ENCODE measurements at regions not wholly inside any gene's neighbourhood (a gene's known extent, or its start where the extent isn't known, plus 50 kb on each side); places are given as distances from the start of the nearest gene placed in this dataset.
"Not testable (repeated sequence)": the region's sequence is repeated elsewhere in the genome, so short reads cannot be mapped to it uniquely, and the experiment has no call there.

DNA sequence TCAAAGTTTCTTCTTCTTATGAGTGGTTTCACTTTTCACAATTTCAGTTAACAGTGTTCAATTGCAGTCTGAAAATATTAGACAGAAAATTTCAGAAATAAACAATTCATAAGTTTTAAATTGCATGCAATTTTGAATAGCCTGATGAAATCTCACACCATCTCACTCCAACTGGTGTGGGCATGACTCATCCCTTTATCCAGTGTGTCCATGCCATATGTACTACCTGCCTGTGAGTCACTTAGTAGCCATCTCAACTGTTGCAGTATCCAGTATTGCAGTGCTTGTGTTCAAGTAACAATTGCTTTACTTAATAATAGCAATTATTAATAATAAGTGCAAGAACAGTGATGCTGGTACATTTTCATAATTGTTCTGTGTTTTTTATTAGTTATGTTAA is 1202.5 kb downstream of the DSC3 start:
- H4K20me1 ChIP-seq (ENCODE audit: control insufficient read depth, insufficient read depth, low read length, poor library complexity, severe bottlenecking) = no peaks in the 10 kb centered on the region
- Mint-ChIP-seq H3K9me3 (ENCODE audit: insufficient read depth) (peaks cover 3% of the 10 kb centered on the region), H3K27ac (no peak overlapping the region), H3K27me3 (no peaks in the 10 kb centered on the region), H3K4me1 (no peaks in the 10 kb centered on the region), H3K4me3 (no peak overlapping the region)
- no peak overlapping the region for H3K4me3 ChIP-seq (ENCODE audit: control extremely low read depth in 1 of 5, extremely low read depth in 1 of 5, insufficient read depth in 1 of 5, low read depth in 2 of 5, low read length in 4 of 5)
- TF ChIP-seq EZH2 (IDR thresholded peaks at IDR 0.05; ENCODE audit: borderline replicate concordance, insufficient read depth, low read depth, low read length, poor library complexity, severe bottlenecking) (no peak), CTCF (IDR thresholded peaks at IDR 0.05) (no peak)
- H3K9me3 ChIP-seq (ENCODE audit: control extremely low read depth in 1 of 3, control insufficient read depth in 2 of 3, insufficient read depth in 1 of 3, low read length in 2 of 3) = no peaks in the 10 kb centered on the region
- no peak overlapping the region for H3K9ac ChIP-seq (ENCODE audit: low read length)
- no peak overlapping the region for H3K4me2 ChIP-seq (replicated peaks; ENCODE audit: low read depth, low read length, poor library complexity, severe bottlenecking)
- H3K27me3 ChIP-seq (replicated peaks in 1 of 4; ENCODE audit: control extremely low read depth in 1 of 4, control insufficient read depth in 3 of 4, insufficient read depth in 4 of 4, low read length in 3 of 4) = no peaks in the 10 kb centered on the region
- H3K4me1 ChIP-seq (ENCODE audit: control insufficient read depth in 2 of 2, insufficient read depth in 2 of 2, low read length in 2 of 2) = no peaks in the 10 kb centered on the region
- CTCF ChIA-PET = no interaction called here
- no peak overlapping the region for H3K27ac ChIP-seq (ENCODE audit: low read length in 2 of 2)
- POLR2A ChIA-PET = no interaction called here
- intact Hi-C loops (cut with micrococcal nuclease) = no loop called here
- no peak for ATAC-seq (ENCODE audit: low read depth)
- no peak for DNase-seq
- no peaks in the 10 kb centered on the region for H3K79me2 ChIP-seq (ENCODE audit: control insufficient read depth, insufficient read depth, low read length)
- no peak overlapping the region for H2AFZ ChIP-seq (ENCODE audit: insufficient read depth, low read depth, low read length, poor library complexity, severe bottlenecking)
- no peaks in the 10 kb centered on the region for H3K36me3 ChIP-seq (replicated peaks in 1 of 2; ENCODE audit: control extremely low read depth in 1 of 2, control insufficient read depth in 1 of 2, extremely low read depth in 1 of 2, insufficient read depth in 2 of 2, low read length in 1 of 2)

DNA sequence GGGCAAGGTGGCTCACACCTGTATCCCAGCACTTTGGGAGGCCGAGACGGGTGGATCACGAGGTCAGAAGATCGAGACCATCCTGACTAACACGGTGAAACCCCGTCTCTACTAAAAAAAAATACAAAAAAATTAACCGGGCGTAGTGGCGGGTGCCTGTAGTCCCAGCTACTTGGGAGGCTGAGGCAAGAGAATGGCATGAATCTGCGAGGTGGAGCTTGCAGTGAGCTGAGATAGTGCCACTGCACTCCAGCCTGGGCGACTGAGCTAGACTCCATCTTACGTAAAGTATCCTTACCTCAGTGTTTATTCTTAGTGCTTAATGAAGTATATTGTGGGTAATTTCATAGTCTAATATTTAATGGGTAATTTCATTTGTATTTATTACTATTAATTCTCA is 1203.6 kb downstream of the DSC3 start:
- H3K27ac ChIP-seq (ENCODE audit: low read length in 2 of 2); H3K4me3 Mint-ChIP-seq; H3K27ac Mint-ChIP-seq; POLR2A ChIA-PET; ATAC-seq (ENCODE audit: low read depth); H3K79me2 ChIP-seq (ENCODE audit: control insufficient read depth, insufficient read depth, low read length); H3K4me3 ChIP-seq (ENCODE audit: control extremely low read depth in 1 of 5, extremely low read depth in 1 of 5, insufficient read depth in 1 of 5, low read depth in 2 of 5, low read length in 4 of 5); H3K4me2 ChIP-seq (replicated peaks; ENCODE audit: low read depth, low read length, poor library complexity, severe bottlenecking); H3K27me3 Mint-ChIP-seq; H2AFZ ChIP-seq (ENCODE audit: insufficient read depth, low read depth, low read length, poor library complexity, severe bottlenecking); H3K4me1 ChIP-seq (ENCODE audit: control insufficient read depth in 2 of 2, insufficient read depth in 2 of 2, low read length in 2 of 2); H3K4me1 Mint-ChIP-seq; H3K36me3 ChIP-seq (replicated peaks in 1 of 2; ENCODE audit: control extremely low read depth in 1 of 2, control insufficient read depth in 1 of 2, extremely low read depth in 1 of 2, insufficient read depth in 2 of 2, low read length in 1 of 2); H3K9me3 Mint-ChIP-seq (ENCODE audit: insufficient read depth); H4K20me1 ChIP-seq (ENCODE audit: control insufficient read depth, insufficient read depth, low read length, poor library complexity, severe bottlenecking); intact Hi-C loops (cut with micrococcal nuclease); DNase-seq; H3K27me3 ChIP-seq (replicated peaks in 1 of 4; ENCODE audit: control extremely low read depth in 1 of 4, control insufficient read depth in 3 of 4, insufficient read depth in 4 of 4, low read length in 3 of 4); CTCF ChIA-PET; H3K9me3 ChIP-seq (ENCODE audit: control extremely low read depth in 1 of 3, control insufficient read depth in 2 of 3, insufficient read depth in 1 of 3, low read length in 2 of 3); H3K9ac ChIP-seq (ENCODE audit: low read length): not testable (repeated sequence)
- 81% methylated on average over 3 of the region's 12 CpGs for WGBS (ENCODE audit: insufficient coverage)

All from B cell (primary cell).